ENCODE measurements at regions not wholly inside any gene's neighbourhood (a gene's known extent, or its start where the extent isn't known, plus 50 kb on each side); places are given as distances from the start of the nearest gene placed in this dataset.

GRCh38 chr2:180732337-180732736 is 248.1 kb upstream of the UBE2E3 start:
- H3K36me3 Mint-ChIP-seq (ENCODE audit: insufficient read depth in 1 of 3, low read depth in 3 of 3), result no peaks in the 10 kb centered on the region
- no peak overlapping the region for H3K56ac ChIP-seq (ENCODE audit: insufficient read length, low read depth, low read length)
- H4K5ac ChIP-seq (ENCODE audit: insufficient read length, low read depth, low read length), result no peak overlapping the region
- H4K91ac ChIP-seq (ENCODE audit: insufficient read length, low read depth, low read length), result no peak overlapping the region
- no peak overlapping the region for H2AK5ac ChIP-seq (ENCODE audit: insufficient read length, low read length)
- H2BK12ac ChIP-seq (ENCODE audit: insufficient read length, low read depth, low read length), result no peak overlapping the region
- no peak overlapping the region for H3K4me2 ChIP-seq (ENCODE audit: insufficient read depth, insufficient read length, low read length)
- H2BK20ac ChIP-seq (ENCODE audit: low read depth, low read length, poor library complexity, severe bottlenecking), result no peak overlapping the region
- no peak overlapping the region for H4K8ac ChIP-seq (replicated peaks; ENCODE audit: insufficient read length, low read depth, low read length)
- H3K27me3 ChIP-seq (ENCODE audit: insufficient read depth, low read length), result no peaks in the 10 kb centered on the region
- no peaks in the 10 kb centered on the region for H3K23me2 ChIP-seq (ENCODE audit: insufficient read length, low read depth, low read length, poor library complexity, severe bottlenecking)
- no peaks in the 10 kb centered on the region for H3K4me1 ChIP-seq (ENCODE audit: insufficient read depth, low read length)
- no peaks in the 10 kb centered on the region for H3K9me3 ChIP-seq (ENCODE audit: control insufficient read depth, low read depth, low read length)
- no peak overlapping the region for H3K27ac Mint-ChIP-seq
- no peaks in the 10 kb centered on the region for H4K20me1 ChIP-seq (ENCODE audit: control insufficient read depth, insufficient read depth, insufficient read length)
- no peaks in the 10 kb centered on the region for H3K79me2 ChIP-seq (ENCODE audit: insufficient read depth, low read length)
- H2BK5ac ChIP-seq (ENCODE audit: insufficient read length, low read length), result no peak overlapping the region
- no peak overlapping the region for H3K23ac ChIP-seq (ENCODE audit: insufficient read length, low read depth, low read length)
- H3K27me3 Mint-ChIP-seq (ENCODE audit: low read depth), result no peaks in the 10 kb centered on the region
- no peak overlapping the region for H3K4me3 Mint-ChIP-seq
- WGBS (ENCODE audit: extremely low coverage, insufficient read length, low lambda C conversion rate), result no CpG with 5 or more reads among the region's 3 CpGs
- H3T11ph ChIP-seq (ENCODE audit: low read length), result no peak overlapping the region
- H3K18ac ChIP-seq (ENCODE audit: insufficient read length, low read depth, low read length), result no peak overlapping the region
- H3K4me1 Mint-ChIP-seq, result peaks cover 3 to 5% of the 10 kb centered on the region in 2 experiments; a peak in 3 of 4 replicates
- H2BK120ac ChIP-seq (ENCODE audit: low read depth, low read length, poor library complexity, severe bottlenecking), result no peak overlapping the region
- DNase-seq, result no peak
- H3K27ac ChIP-seq (ENCODE audit: insufficient read length, low read depth, low read length), result no peak overlapping the region
- H2AFZ ChIP-seq (ENCODE audit: low read length), result no peak overlapping the region
- no peaks in the 10 kb centered on the region for H3K79me1 ChIP-seq (ENCODE audit: insufficient read depth, low read depth, low read length, poor library complexity, severe bottlenecking)
- H3K4ac ChIP-seq (ENCODE audit: low read depth, low read length), result no peak overlapping the region
- H3K9ac ChIP-seq (ENCODE audit: extremely low read depth, insufficient read length, low read length), result no peak overlapping the region
- no peak overlapping the region for H2BK15ac ChIP-seq (ENCODE audit: low read depth, low read length)
- no peak overlapping the region for H3K14ac ChIP-seq (ENCODE audit: insufficient read depth, low read length)
- TF ChIP-seq, protein P1, sequence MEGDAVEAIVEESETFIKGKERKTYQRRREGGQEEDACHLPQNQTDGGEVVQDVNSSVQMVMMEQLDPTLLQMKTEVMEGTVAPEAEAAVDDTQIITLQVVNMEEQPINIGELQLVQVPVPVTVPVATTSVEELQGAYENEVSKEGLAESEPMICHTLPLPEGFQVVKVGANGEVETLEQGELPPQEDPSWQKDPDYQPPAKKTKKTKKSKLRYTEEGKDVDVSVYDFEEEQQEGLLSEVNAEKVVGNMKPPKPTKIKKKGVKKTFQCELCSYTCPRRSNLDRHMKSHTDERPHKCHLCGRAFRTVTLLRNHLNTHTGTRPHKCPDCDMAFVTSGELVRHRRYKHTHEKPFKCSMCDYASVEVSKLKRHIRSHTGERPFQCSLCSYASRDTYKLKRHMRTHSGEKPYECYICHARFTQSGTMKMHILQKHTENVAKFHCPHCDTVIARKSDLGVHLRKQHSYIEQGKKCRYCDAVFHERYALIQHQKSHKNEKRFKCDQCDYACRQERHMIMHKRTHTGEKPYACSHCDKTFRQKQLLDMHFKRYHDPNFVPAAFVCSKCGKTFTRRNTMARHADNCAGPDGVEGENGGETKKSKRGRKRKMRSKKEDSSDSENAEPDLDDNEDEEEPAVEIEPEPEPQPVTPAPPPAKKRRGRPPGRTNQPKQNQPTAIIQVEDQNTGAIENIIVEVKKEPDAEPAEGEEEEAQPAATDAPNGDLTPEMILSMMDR (conservative IDR thresholded peaks at IDR 0.05), result no peak
- no peaks in the 10 kb centered on the region for H3K9me3 Mint-ChIP-seq

Data from H9 (cell line).